ENCODE measurements at regions not wholly inside any gene's neighbourhood (a gene's known extent, or its start where the extent isn't known, plus 50 kb on each side); places are given as distances from the start of the nearest gene placed in this dataset.

DNA sequence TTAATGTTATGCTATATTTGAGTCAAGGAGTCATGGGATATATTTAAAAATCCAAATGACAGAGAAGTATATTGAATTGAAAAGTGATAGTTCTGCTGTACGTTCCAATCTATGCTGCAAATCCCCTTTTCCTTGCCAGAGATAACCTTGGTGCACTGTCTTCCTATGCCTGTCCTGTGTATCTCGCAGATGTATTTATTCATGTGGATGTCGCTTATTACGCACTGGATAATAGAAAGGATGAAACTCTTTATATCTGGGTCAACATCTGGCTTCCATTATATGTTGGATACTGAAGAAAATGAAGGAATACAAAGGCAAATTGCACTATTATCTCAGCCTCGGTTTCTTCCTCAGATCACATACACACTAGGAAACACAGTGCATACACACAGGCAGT is 331.3 kb downstream of the BCKDHB start:
- TF ChIP-seq POLR2A (IDR thresholded peaks at IDR 0.05; ENCODE audit: low read depth, low read length) (no peak), POLR2AphosphoS5 (IDR thresholded peaks at IDR 0.05; ENCODE audit: low read depth, low read length) (no peak)
